Esophagus squamous epithelium (tissue), 5 donors: ENCODE measurements at regions not wholly inside any gene's neighbourhood (a gene's known extent, or its start where the extent isn't known, plus 50 kb on each side); places are given as distances from the start of the nearest gene placed in this dataset.

Experiments
- DNase-seq: peaks from one replicate; lab custom pipeline; 2025; lab: John Stamatoyannopoulos, UW
- H3K27ac ChIP-seq, 4 donors: fragments of 200-600 bp; sonication (generic); one replicate each; pipeline ENCODE4 v1.5.1; 2016 to 2019; ENCODE audit warnings: mild to moderate bottlenecking in 1 of 4
- H3K27me3 ChIP-seq, 4 donors: fragments of 200-600 bp; sonication (generic); 1 replicate in 3 of 4; 2 replicates in 1 of 4; pipeline versions ENCODE4 v1.5.1 to v1.6.0; 2017 to 2021; ENCODE audit warnings: antibody characterized with exemption in 1 of 4
- H3K36me3 ChIP-seq, 3 donors: fragments of 200-600 bp; sonication (generic); one replicate each; pipeline ENCODE4 v1.5.1; 2016 to 2019
- H3K4me1 ChIP-seq, 3 donors: fragments of 200-600 bp; sonication (generic); one replicate each; pipeline ENCODE4 v1.5.1; 2017 to 2019
- H3K4me3 ChIP-seq, 4 donors: fragments of 200-600 bp; sonication (generic); 1 replicate in 3 of 4; 2 replicates in 1 of 4; pipeline ENCODE4 v1.5.1; 2016 to 2019; ENCODE audit warnings: mild to moderate bottlenecking in 2 of 4, moderate library complexity in 1 of 4
- H3K9me3 ChIP-seq, 3 donors: fragments of 200-600 bp; sonication (generic); one replicate each; pipeline ENCODE4 v1.5.1; 2016 to 2019
- CTCF ChIP-seq, 6 experiments: fragments of 450-650 bp in 4 of 6; fragments of 200-600 bp in 2 of 6; sonication (generic) in 2 of 6; IDR thresholded peaks; one replicate each; pipeline ENCODE4 v1.5.1; 2016 to 2019; ENCODE audit warnings: antibody characterized with exemption in 6 of 6, mild to moderate bottlenecking in 4 of 6, moderate library complexity in 4 of 6
- POLR2A ChIP-seq, 4 donors: fragments of 450-650 bp; IDR thresholded peaks; one replicate each; pipeline ENCODE4 v1.6.1; 2017; ENCODE audit warnings: antibody characterized with exemption in 4 of 4, mild to moderate bottlenecking in 4 of 4, moderate library complexity in 3 of 4
- WGBS, 2 donors: methylation state at CpG; one replicate each; pipeline ENCODE4 v1.1.5; 2018; 5-methylcytosine and 5-hydroxymethylcytosine counted together
- intact Hi-C: fragments of 100-400 bp; cut with DNase I; formaldehyde crosslinking; loops from one replicate; pipeline ENCODE4 v1.15.0; 2022
- donor health status: DM: yes; HTN: yes; CAD: no.

GRCh38 chr10:78527296-78527695 lies 493.6 kb downstream of the RPS24 start:
- no peaks in the 10 kb centered on the region for H3K9me3 ChIP-seq
- H3K4me3 ChIP-seq = no peak overlapping the region
- TF ChIP-seq POLR2A (IDR thresholded peaks at IDR 0.05) (no peak), CTCF (IDR thresholded peaks at IDR 0.05) (no peak)
- 83% methylated on average over 7 to 10 of the region's 10 CpGs for WGBS, 2 donors
- intact Hi-C loops = no loop called here
- no peak overlapping the region for H3K27ac ChIP-seq
- no peak for DNase-seq
- no peaks in the 10 kb centered on the region for H3K36me3 ChIP-seq
- no peaks in the 10 kb centered on the region for H3K4me1 ChIP-seq
- H3K27me3 ChIP-seq = no peaks in the 10 kb centered on the region

- intact Hi-C loops = no loop called here
- DNase-seq = no peak
- no peaks in the 10 kb centered on the region for H3K36me3 ChIP-seq
- no peak overlapping the region for H3K4me3 ChIP-seq
- H3K27ac ChIP-seq = no peak overlapping the region
- H3K9me3 ChIP-seq = no peaks in the 10 kb centered on the region
- H3K27me3 ChIP-seq = no peaks in the 10 kb centered on the region
- no peaks in the 10 kb centered on the region for H3K4me1 ChIP-seq
- WGBS, 2 donors = 52 to 71% methylated on average over 13 of the region's 13 CpGs
- TF ChIP-seq CTCF (IDR thresholded peaks at IDR 0.05) = no peak
These were observed 495.1 kb downstream of the RPS24 start for GRCh38 chr10:78528749-78529204.

GRCh38 chr10:78529262-78529661 lies 495.6 kb downstream of the RPS24 start:
- WGBS, 2 donors = 46 to 50% methylated on average over 2 of the region's 2 CpGs
- no peaks in the 10 kb centered on the region for H3K9me3 ChIP-seq
- H3K4me3 ChIP-seq = no peak overlapping the region
- intact Hi-C loops = no loop called here
- no peak overlapping the region for H3K27ac ChIP-seq
- no peaks in the 10 kb centered on the region for H3K27me3 ChIP-seq
- no peak for DNase-seq
- TF ChIP-seq POLR2A (IDR thresholded peaks at IDR 0.05) = no peak
- no peak for TF ChIP-seq CTCF (IDR thresholded peaks at IDR 0.05)
- H3K4me1 ChIP-seq = no peaks in the 10 kb centered on the region
- no peaks in the 10 kb centered on the region for H3K36me3 ChIP-seq

- 9 to 12% methylated on average over 2 of the region's 3 CpGs for WGBS, 2 donors
- Histone ChIP-seq H3K4me3 (no peak overlapping the region), H3K36me3 (no peaks in the 10 kb centered on the region), H3K27ac (no peak overlapping the region), H3K9me3 (no peaks in the 10 kb centered on the region), H3K27me3 (no peaks in the 10 kb centered on the region), H3K4me1 (no peaks in the 10 kb centered on the region)
- DNase-seq = no peak
- intact Hi-C loops = no loop called here
- TF ChIP-seq POLR2A (IDR thresholded peaks at IDR 0.05) = no peak
- no peak for TF ChIP-seq CTCF (IDR thresholded peaks at IDR 0.05)
These were observed 497.4 kb downstream of the RPS24 start for GRCh38 chr10:78531088-78531487.

- no peaks in the 10 kb centered on the region for H3K36me3 ChIP-seq
- intact Hi-C loops = no loop called here
- no peak overlapping the region for H3K27ac ChIP-seq
- no peaks in the 10 kb centered on the region for H3K9me3 ChIP-seq
- DNase-seq = no peak
- WGBS, 2 donors = 60 to 65% methylated on average over 2 to 3 of the region's 3 CpGs
- H3K27me3 ChIP-seq = no peaks in the 10 kb centered on the region
- no peak for TF ChIP-seq POLR2A (IDR thresholded peaks at IDR 0.05)
- TF ChIP-seq CTCF (IDR thresholded peaks at IDR 0.05) = no peak
- no peaks in the 10 kb centered on the region for H3K4me1 ChIP-seq
- H3K4me3 ChIP-seq = no peak overlapping the region
These were observed 498.9 kb downstream of the RPS24 start for GRCh38 chr10:78532480-78533042.
